Thoracic aorta (tissue), 2 donors: ENCODE measurements at regions not wholly inside any gene's neighbourhood (a gene's known extent, or its start where the extent isn't known, plus 50 kb on each side); places are given as distances from the start of the nearest gene placed in this dataset.

ENCODE experiments used
- ATAC-seq: fragments of 150-250 bp; one replicate; pipeline ENCODE4 v1.8.0; 2017; ENCODE audit warnings: low read depth; ENCODE audit not compliant: insufficient number of reproducible peaks, low FRiP score
- DNase-seq: peaks from one replicate; pipeline ENCODE4 v3.0.0-alpha.2; 2020; ENCODE audit warnings: low spot score
- H3K27ac ChIP-seq, 2 donors: fragments of 200-600 bp; sonication (generic); 1 replicate in 1 of 2; 2 replicates in 1 of 2; pipeline ENCODE4 v1.5.1; 2016; ENCODE audit warnings: mild to moderate bottlenecking in 2 of 2, moderate library complexity in 2 of 2
- H3K27me3 ChIP-seq: fragments of 200-600 bp; sonication (generic); replicated peaks from 2 replicates; pipeline ENCODE4 v1.6.0; 2016; ENCODE audit warnings: mild to moderate bottlenecking; ENCODE audit not compliant: insufficient read depth
- H3K36me3 ChIP-seq: fragments of 200-600 bp; sonication (generic); one replicate; pipeline ENCODE4 v1.5.1; 2016
- H3K4me1 ChIP-seq, 2 donors: fragments of 200-600 bp; sonication (generic); 1 replicate in 1 of 2; 2 replicates in 1 of 2; pipeline versions ENCODE4 v1.5.1 to v1.6.0; 2016; ENCODE audit warnings: low read depth in 2 of 2, mild to moderate bottlenecking in 1 of 2; ENCODE audit not compliant: control insufficient read depth in 1 of 2
- H3K4me3 ChIP-seq: fragments of 200-600 bp; sonication (generic); 2 replicates; pipeline ENCODE4 v1.5.1; 2016; ENCODE audit warnings: mild to moderate bottlenecking
- H3K9me3 ChIP-seq: fragments of 200-600 bp; sonication (generic); 2 replicates; pipeline ENCODE4 v1.5.1; 2016
- CTCF ChIP-seq: fragments of 200-600 bp; sonication (generic); IDR thresholded peaks from one replicate; pipeline ENCODE4 v1.5.1; 2019; ENCODE audit warnings: antibody characterized with exemption

GRCh38 chr10:8137272-8137681 is 82.8 kb downstream of the GATA3 start:
- no peak for TF ChIP-seq CTCF
- Histone ChIP-seq H3K4me1 (no peaks in the 10 kb centered on the region), H3K36me3 (no peaks in the 10 kb centered on the region), H3K27ac (no peak overlapping the region), H3K9me3 (no peaks in the 10 kb centered on the region), H3K4me3 (no peak overlapping the region), H3K27me3 (no peaks in the 10 kb centered on the region)
- no peak for DNase-seq
- no peak for ATAC-seq

- Histone ChIP-seq H3K4me3 (no peak overlapping the region), H3K27me3 (no peaks in the 10 kb centered on the region), H3K9me3 (no peaks in the 10 kb centered on the region), H3K27ac (no peak overlapping the region), H3K36me3 (no peaks in the 10 kb centered on the region), H3K4me1 (no peaks in the 10 kb centered on the region)
- DNase-seq: no peak
- no peak for ATAC-seq
- TF ChIP-seq CTCF: no peak
Measured at GRCh38 chr10:8137726-8138125, 83.2 kb downstream of the GATA3 start.

GRCh38 chr10:8138471-8138870 is 84.0 kb downstream of the GATA3 start:
- ATAC-seq: no peak
- DNase-seq: no peak
- no peak overlapping the region for H3K4me3 ChIP-seq
- H3K27me3 ChIP-seq: no peaks in the 10 kb centered on the region
- no peak for TF ChIP-seq CTCF
- no peaks in the 10 kb centered on the region for H3K4me1 ChIP-seq
- no peaks in the 10 kb centered on the region for H3K9me3 ChIP-seq
- H3K27ac ChIP-seq: no peak overlapping the region
- no peaks in the 10 kb centered on the region for H3K36me3 ChIP-seq

- no peak for TF ChIP-seq CTCF
- Histone ChIP-seq H3K36me3 (no peaks in the 10 kb centered on the region), H3K9me3 (no peaks in the 10 kb centered on the region), H3K4me1 (no peaks in the 10 kb centered on the region), H3K27ac (no peak overlapping the region), H3K4me3 (no peak overlapping the region), H3K27me3 (no peaks in the 10 kb centered on the region)
- DNase-seq: no peak
- ATAC-seq: no peak
Measured at GRCh38 chr10:8144496-8144895, 90.0 kb downstream of the GATA3 start.

GRCh38 chr10:8146650-8147049 is 92.2 kb downstream of the GATA3 start:
- H3K4me1 ChIP-seq: no peaks in the 10 kb centered on the region
- H3K36me3 ChIP-seq: no peaks in the 10 kb centered on the region
- DNase-seq: no peak
- TF ChIP-seq CTCF: no peak
- H3K27me3 ChIP-seq: no peaks in the 10 kb centered on the region
- no peaks in the 10 kb centered on the region for H3K9me3 ChIP-seq
- H3K27ac ChIP-seq: no peak overlapping the region
- no peak overlapping the region for H3K4me3 ChIP-seq
- ATAC-seq: no peak
